HEK293T (cell line): ENCODE measurements at regions not wholly inside any gene's neighbourhood (a gene's known extent, or its start where the extent isn't known, plus 50 kb on each side); places are given as distances from the start of the nearest gene placed in this dataset.

Source experiments
- ARNT ChIP-seq: fragments of 450-650 bp; IDR thresholded peaks from 2 replicates; pipeline ENCODE4 v1.6.1; 2017; ENCODE audit warnings: mild to moderate bottlenecking
- BHLHE40 ChIP-seq: fragments of 450-650 bp; IDR thresholded peaks from 2 replicates; pipeline ENCODE4 v1.6.1; 2016; ENCODE audit warnings: mild to moderate bottlenecking, moderate library complexity, borderline replicate concordance
- ELF4 ChIP-seq: fragments of 450-650 bp; IDR thresholded peaks from 2 replicates; pipeline ENCODE4 v1.6.1; 2017; ENCODE audit warnings: antibody characterized with exemption
- FOXA1 ChIP-seq: fragments of 450-650 bp; IDR thresholded peaks from 2 replicates; pipeline ENCODE4 v1.6.1; 2016; ENCODE audit warnings: mild to moderate bottlenecking
- LEF1 ChIP-seq: fragments of 450-650 bp; IDR thresholded peaks from 2 replicates; pipeline ENCODE4 v1.6.1; 2017; ENCODE audit warnings: mild to moderate bottlenecking, borderline replicate concordance
- NFRKB ChIP-seq: fragments of 450-650 bp; IDR thresholded peaks from 2 replicates; pipeline ENCODE4 v1.6.1; 2016; ENCODE audit warnings: mild to moderate bottlenecking, moderate library complexity
- SP1 ChIP-seq: fragments of 450-650 bp; IDR thresholded peaks from 2 replicates; pipeline ENCODE4 v1.6.1; 2017
- SUZ12 ChIP-seq: fragments of 450-650 bp; IDR thresholded peaks from 2 replicates; pipeline ENCODE4 v1.6.1; 2016; ENCODE audit warnings: mild to moderate bottlenecking
- TARDBP ChIP-seq: fragments of 450-650 bp; IDR thresholded peaks from 2 replicates; pipeline ENCODE4 v1.6.1; 2016
- ZNF384 ChIP-seq: fragments of 450-650 bp; IDR thresholded peaks from 2 replicates; pipeline ENCODE4 v1.6.1; 2016
- TF ChIP-seq, protein P1 (sequence below): fragments of 450-650 bp; IDR thresholded peaks from 2 replicates; pipeline ENCODE4 v1.6.1; 2016

DNA sequence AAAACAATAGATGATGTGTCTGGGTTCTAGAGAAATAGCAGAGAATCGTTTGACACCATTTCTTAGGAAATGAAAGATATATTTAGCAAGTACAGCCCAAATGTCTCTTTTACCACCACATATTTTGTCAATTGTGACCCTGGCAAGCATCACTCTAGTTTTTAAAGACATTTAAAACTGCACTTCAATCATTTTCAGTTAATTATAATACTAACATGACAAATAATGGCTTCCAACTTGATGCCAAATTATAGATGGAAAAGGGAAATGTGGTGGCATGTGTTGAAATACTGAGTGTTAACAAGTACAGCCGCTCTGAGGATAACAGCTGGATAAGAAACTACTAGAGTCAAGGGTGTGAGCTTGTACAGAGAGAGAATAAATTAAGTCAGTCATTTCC is 648.9 kb downstream of the FRK start:
- TF ChIP-seq ELF4 (no peak), TARDBP (no peak), ZNF384 (no peak), SP1 (no peak), NFRKB (no peak), BHLHE40 (no peak), LEF1 (no peak), ARNT (no peak), SUZ12 (no peak), FOXA1 (no peak)
- TF ChIP-seq, protein P1, sequence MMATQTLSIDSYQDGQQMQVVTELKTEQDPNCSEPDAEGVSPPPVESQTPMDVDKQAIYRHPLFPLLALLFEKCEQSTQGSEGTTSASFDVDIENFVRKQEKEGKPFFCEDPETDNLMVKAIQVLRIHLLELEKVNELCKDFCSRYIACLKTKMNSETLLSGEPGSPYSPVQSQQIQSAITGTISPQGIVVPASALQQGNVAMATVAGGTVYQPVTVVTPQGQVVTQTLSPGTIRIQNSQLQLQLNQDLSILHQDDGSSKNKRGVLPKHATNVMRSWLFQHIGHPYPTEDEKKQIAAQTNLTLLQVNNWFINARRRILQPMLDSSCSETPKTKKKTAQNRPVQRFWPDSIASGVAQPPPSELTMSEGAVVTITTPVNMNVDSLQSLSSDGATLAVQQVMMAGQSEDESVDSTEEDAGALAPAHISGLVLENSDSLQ = no peak
